ENCODE measurements at regions not wholly inside any gene's neighbourhood (a gene's known extent, or its start where the extent isn't known, plus 50 kb on each side); places are given as distances from the start of the nearest gene placed in this dataset.

DNA sequence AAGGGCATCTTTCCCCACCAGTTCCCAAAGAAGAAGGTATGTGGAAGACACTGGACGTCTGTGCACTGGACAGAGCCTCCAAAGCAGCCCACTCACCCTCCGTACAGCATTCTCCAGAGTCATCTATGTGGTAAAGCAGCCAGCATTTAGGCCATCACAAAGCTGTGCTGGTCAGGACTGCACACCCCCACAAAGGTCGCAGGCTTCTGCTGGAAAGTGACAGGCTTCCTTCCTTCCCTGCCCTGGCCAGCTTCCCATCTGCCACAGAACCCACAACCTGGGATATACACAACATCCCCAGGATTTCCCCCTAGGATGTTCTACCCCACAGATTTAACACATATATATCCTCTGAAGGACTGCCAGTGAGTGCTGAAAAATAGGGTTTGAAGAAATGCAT, 64.6 kb upstream of the GALNT15 start:
- DNase-seq (ENCODE audit: low read depth) = no peak

DNA sequence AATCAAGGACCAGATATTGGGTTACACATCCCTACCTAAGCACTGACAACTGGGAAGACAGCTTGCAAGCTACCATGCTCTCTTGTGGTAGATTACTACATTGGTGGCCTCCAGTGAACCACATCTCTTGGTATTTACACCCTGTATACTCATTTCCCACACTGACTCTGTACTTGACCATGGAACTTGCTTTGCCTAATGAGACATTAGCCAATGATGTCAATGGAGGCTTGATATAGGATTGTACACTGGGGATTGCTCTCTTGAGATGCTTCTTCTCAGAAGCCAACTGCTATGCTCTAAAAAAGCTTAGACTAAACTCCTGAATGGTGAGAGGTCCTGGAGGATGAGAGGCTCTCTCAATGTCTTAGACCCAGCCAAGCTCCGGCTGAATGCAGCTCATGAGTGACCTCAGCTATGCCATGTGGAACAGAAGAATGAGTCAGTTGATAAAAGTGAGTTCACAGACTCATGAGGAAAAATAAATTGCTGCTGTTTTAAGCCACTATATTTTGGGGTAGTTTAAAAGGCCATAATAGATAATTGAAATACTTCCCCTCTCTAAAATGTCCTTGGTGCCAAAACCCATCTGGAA, 61.5 kb upstream of the GALNT15 start:
- DNase-seq (ENCODE audit: low read depth) = no peak

DNA sequence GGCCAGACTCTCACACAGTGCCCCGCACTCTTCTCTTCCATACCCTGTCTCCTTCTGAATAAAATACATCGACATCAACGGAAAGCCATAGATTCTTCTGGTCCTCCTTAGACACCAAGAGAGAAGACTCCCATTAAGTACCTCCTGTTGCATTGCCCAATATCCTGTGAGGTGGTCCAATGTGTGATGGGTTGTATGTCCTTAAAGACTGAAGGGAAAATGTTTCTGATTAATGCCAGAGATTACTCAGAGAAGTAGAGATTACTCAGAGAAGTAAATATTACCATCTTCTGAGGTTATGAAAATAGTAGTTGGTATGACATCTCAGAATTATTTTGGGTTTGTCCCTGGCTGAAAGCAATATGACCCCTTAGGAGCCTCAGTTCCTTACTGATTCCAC, 60.8 kb upstream of the GALNT15 start:
- no peak for DNase-seq (ENCODE audit: low read depth)

DNA sequence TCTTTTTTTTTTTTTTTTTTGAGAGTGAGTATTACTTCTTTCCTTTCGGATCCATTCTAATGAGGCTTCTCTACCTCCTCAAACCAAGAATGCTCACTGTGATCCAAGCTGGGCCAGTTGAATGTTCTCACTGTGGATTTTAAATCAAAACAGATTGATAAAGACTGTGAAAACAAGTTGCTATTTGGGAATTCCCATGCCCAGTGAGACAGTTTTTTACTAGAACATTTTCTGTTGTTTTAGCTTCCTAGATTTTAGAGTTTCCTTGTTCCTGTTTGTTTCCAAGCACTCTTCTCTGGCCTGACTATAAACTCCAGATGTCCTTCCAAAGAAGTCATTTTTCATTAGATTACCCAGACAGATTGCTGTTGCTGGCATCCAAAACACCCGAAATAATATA, 60.1 kb upstream of the GALNT15 start:
- DNase-seq (ENCODE audit: low read depth) = no peak

DNA sequence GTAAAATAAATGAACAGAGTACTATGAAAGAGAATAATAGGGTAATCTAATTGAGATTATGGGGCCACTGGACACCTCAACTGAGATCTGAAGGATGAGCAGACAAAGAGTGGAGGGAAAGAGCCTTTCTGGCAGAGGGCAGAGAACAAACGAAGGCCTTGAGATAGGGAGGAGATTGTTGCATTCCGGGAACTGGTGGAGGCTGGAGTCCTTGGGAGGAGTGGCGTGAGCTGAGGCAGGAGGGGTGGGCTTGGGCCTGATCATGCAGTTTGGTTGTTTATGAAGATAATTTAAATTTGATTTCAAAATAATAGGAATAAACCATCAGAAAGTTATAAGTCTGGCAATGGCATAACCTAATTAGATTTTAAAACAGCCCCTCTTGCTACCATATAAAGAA, 59.5 kb upstream of the GALNT15 start:
- DNase-seq (ENCODE audit: low read depth) = no peak

DNA sequence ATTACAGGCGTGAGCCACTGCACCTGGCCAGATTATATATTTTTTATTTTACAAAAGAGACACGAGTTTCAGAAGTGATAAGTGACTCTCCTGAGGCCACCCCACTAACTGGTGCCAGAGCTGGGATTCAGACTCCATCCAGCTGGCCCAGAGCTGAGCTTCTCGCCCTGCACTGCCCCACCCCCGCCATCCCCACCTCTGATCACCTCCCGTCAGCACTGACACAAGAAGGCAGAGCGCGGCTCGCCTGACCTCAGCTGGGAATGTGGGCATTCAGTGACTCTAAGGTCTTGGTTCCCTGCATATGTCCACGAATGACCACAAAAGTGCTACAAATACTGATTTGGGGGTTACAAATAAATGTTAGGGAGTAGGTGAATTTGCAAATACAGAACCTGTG, 56.1 kb upstream of the GALNT15 start:
- DNase-seq (ENCODE audit: low read depth) = no peak

DNA sequence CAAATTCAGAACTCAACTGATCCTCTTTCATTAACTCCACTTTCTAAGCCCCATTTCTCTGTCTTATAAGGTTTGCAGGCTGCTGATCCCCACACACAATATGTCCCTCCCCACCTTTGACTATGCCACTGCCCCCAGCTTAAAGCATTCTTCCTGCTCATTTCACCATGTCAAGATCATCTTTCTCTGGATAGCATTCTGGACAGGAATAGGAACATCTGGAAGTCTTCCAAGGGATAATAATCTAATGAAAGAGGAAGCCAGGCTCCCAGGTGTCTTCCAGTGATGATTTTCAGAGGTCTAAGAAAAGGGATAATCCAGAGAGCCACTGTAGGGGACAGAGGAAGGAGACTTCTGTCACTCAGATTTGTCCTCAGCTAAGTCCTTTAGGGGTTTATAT, 54.6 kb upstream of the GALNT15 start:
- DNase-seq (ENCODE audit: low read depth) = no peak

DNA sequence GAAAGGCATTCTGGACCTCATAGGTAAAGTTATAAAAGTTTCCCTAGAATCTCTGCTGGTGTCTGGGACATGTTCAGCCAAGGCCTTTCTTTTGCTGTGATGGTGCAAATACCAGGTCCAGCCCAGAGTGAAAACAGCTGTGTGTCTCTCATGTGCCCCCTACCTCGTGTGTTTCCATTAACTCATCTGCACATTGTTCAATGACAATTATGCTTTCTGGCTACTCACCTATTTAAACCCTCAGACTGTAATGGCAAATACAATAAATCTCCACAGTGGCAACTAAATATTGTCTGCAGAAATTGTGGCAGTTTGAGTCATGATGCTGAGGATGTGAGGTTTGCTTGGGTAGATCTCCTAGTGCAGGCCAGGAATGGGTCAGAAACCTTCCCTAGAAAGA, 53.1 kb upstream of the GALNT15 start:
- DNase-seq (ENCODE audit: low read depth) = no peak

DNA sequence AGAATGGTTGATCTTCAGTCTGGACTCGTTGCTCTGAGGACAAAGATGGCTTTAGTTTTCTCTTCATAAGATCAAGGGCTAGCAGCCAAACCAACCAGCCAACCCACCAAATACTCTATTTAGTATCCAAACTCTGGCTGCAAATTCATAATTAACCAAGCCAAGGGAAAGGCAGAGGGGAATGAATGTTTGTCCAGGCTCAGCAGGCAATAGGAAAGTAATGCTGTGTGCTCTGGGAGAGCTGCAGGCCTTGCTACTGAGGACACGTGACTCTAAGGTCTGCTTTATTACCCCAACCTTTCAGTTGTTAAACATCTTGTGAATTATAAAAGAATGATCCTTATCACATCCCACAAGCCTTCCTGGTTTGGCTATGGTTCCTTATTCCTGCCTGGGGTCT, 52.3 kb upstream of the GALNT15 start:
- no peak for DNase-seq (ENCODE audit: low read depth)

DNA sequence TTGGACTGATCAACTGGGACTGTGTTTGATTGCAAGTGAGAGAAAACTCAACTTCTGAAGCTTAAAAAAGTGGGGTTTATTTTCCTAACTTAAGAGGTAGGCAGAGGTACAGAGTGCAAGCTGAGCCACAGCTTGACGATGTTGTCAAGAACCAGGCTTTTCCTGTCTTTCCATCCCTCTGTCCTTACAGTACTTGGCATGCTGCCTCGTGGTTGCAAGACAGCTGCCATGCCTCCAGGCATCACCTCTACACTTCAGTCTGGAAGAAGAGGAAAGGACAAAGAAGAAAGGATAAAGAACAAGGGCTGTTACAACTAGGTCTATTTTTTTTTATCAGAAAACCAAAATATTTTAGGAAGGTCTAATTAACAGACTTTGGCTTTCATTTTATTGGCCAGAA, 51.8 kb upstream of the GALNT15 start:
- no peak for DNase-seq (ENCODE audit: low read depth)

DNA sequence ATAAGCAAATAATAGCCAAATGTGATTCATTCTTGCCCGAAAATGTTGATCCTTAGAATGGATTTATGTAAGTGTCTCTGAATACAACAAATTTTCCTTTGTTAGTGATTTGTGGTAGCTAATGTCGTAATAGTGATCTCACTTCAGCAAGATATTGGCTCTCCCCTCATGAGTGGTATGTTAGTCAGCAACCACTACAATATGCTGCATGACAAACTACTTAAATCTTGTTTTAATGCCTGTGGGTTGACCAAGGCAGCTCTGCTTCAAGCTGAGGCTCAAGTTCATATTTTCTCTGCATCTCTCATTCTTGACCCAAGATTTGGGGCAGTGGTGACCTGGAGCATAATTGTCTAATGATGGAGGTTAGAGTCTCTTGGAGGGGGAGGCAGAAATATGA, 49.8 kb upstream of the GALNT15 start:
- no peak for DNase-seq (ENCODE audit: low read depth)
